Pulmonary artery endothelial cell (primary cell): ENCODE measurements at regions not wholly inside any gene's neighbourhood (a gene's known extent, or its start where the extent isn't known, plus 50 kb on each side); places are given as distances from the start of the nearest gene placed in this dataset.

Experiments
- DNase-seq: peaks from one replicate; pipeline ENCODE4 v3.0.0-alpha.2; 2011; ENCODE audit warnings: low read depth, low spot score

- no peak for DNase-seq
Observed at GRCh38 chr12:91859347-91859746, 286.3 kb downstream of the BTG1 start.

GRCh38 chr12:91857813-91858542 lies 287.7 kb downstream of the BTG1 start:
- no peak for DNase-seq

GRCh38 chr12:91854725-91855124 lies 290.9 kb downstream of the BTG1 start:
- no peak for DNase-seq

GRCh38 chr12:91853350-91854127 lies 292.1 kb downstream of the BTG1 start:
- no peak for DNase-seq

- DNase-seq = no peak
Observed at GRCh38 chr12:91852634-91853033, 293.0 kb downstream of the BTG1 start.

GRCh38 chr12:91851741-91852477 lies 293.7 kb downstream of the BTG1 start:
- DNase-seq = no peak

GRCh38 chr12:91846466-91847055 lies 299.1 kb downstream of the BTG1 start:
- DNase-seq = no peak

- no peak for DNase-seq
Observed at GRCh38 chr12:91845365-91845764, 300.3 kb downstream of the BTG1 start.

GRCh38 chr12:91841822-91842221 lies 303.8 kb downstream of the BTG1 start:
- DNase-seq = no peak

GRCh38 chr12:91836696-91837095 lies 308.9 kb downstream of the BTG1 start:
- DNase-seq = no peak

- no peak for DNase-seq
Observed at GRCh38 chr12:91836264-91836663, 309.4 kb downstream of the BTG1 start.

- DNase-seq = no peak
Observed at GRCh38 chr12:91835693-91836092, 310.0 kb downstream of the BTG1 start.

GRCh38 chr12:91833780-91834359 lies 311.8 kb downstream of the BTG1 start:
- no peak for DNase-seq

GRCh38 chr12:91825999-91826398 lies 319.6 kb downstream of the BTG1 start:
- no peak for DNase-seq

- DNase-seq = no peak
Observed at GRCh38 chr12:91824991-91825390, 320.7 kb downstream of the BTG1 start.

- DNase-seq = no peak
Observed at GRCh38 chr12:91819132-91819447, 326.6 kb downstream of the BTG1 start.

GRCh38 chr12:91818227-91819131 lies 327.2 kb downstream of the BTG1 start:
- DNase-seq = no peak

GRCh38 chr12:91817517-91817916 lies 328.1 kb downstream of the BTG1 start:
- DNase-seq = no peak

GRCh38 chr12:91813701-91814100 lies 331.9 kb downstream of the BTG1 start:
- no peak for DNase-seq

- DNase-seq = peak; percentile 4
Observed at GRCh38 chr12:91811481-91812287, 334.0 kb downstream of the BTG1 start.
